KMS-11 (cell line): ENCODE measurements at regions not wholly inside any gene's neighbourhood (a gene's known extent, or its start where the extent isn't known, plus 50 kb on each side); places are given as distances from the start of the nearest gene placed in this dataset.
"Not testable (repeated sequence)": the region's sequence is repeated elsewhere in the genome, so short reads cannot be mapped to it uniquely, and the experiment has no call there.

Source experiments
- H2AFZ ChIP-seq: fragments of 200-600 bp; sonication (generic); 2 replicates; pipeline ENCODE4 v1.6.1; 2016; ENCODE audit warnings: antibody characterized with exemption, mixed run types, low read depth
- H3K27ac ChIP-seq: fragments of 200-600 bp; sonication (generic); 2 replicates; pipeline ENCODE4 v1.6.1; 2016; ENCODE audit warnings: mild to moderate bottlenecking, mixed run types
- H3K27me3 ChIP-seq: fragments of 200-600 bp; sonication (generic); 2 replicates; pipeline ENCODE4 v1.6.1; 2017; ENCODE audit warnings: mild to moderate bottlenecking, low read depth, mixed run types, moderate library complexity; ENCODE audit not compliant: insufficient read depth
- H3K36me3 ChIP-seq: fragments of 200-600 bp; sonication (generic); 2 replicates; pipeline ENCODE4 v1.6.1; 2017; ENCODE audit warnings: mild to moderate bottlenecking, mixed run types; ENCODE audit not compliant: insufficient read depth
- H3K4me1 ChIP-seq: fragments of 200-600 bp; sonication (generic); 2 replicates; pipeline ENCODE4 v1.6.1; 2016; ENCODE audit warnings: mild to moderate bottlenecking, low read depth, mixed run types; ENCODE audit not compliant: poor library complexity, severe bottlenecking
- H3K4me2 ChIP-seq: fragments of 200-600 bp; sonication (generic); 2 replicates; pipeline ENCODE4 v1.7.0; 2016; ENCODE audit warnings: mild to moderate bottlenecking, mixed run types
- H3K4me3 ChIP-seq: fragments of 200-600 bp; sonication (generic); IDR thresholded peaks from 2 replicates; pipeline ENCODE4 v1.6.1; 2017; ENCODE audit warnings: low read depth, low read length, mixed read lengths; ENCODE audit not compliant: insufficient read depth
- H3K79me2 ChIP-seq: fragments of 200-600 bp; sonication (generic); 2 replicates; pipeline ENCODE4 v1.6.1; 2016; ENCODE audit warnings: low read depth, mixed run types; ENCODE audit not compliant: insufficient read depth
- H3K9ac ChIP-seq: fragments of 200-600 bp; sonication (generic); 2 replicates; pipeline ENCODE4 v1.6.1; 2016; ENCODE audit warnings: mild to moderate bottlenecking, mixed run types
- H4K20me1 ChIP-seq: fragments of 200-600 bp; sonication (generic); 2 replicates; pipeline ENCODE4 v1.6.1; 2016; ENCODE audit warnings: mild to moderate bottlenecking, mixed run types; ENCODE audit not compliant: insufficient read depth
- TF ChIP-seq, protein P1 (sequence below): fragments of 200-600 bp; sonication (generic); conservative IDR thresholded peaks from 2 replicates; pipeline ENCODE4 v1.6.1; 2017; ENCODE audit warnings: low read depth, mild to moderate bottlenecking, antibody characterized with exemption, low read length, moderate library complexity, mixed read lengths

DNA sequence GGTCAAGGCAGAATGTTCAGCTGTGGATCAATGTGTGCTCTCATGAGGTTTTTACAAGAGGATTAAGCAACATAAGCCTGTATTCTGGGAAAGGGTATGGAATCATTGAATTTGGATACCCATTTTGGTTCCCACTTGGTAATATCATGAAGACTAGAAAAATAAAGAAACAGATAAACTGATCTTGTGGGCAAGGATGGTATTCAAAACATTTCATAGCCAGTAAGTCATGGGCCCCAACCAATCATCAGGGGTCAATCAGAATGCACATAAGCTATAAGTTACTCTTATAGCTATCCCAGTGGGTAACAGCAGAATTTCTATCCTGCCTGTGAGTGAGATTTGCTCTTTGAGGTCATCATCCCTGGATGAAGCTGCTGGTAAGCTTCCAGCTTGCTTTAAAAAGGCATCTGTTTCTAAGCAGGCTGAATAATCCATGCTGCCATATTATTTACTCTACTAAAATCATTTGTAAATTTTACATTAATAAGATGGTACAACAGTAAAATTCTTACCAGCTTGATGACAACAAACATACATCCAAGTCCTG lies 291.2 kb downstream of the RAD51AP2 start:
- Histone ChIP-seq H3K79me2 (no peaks in the 10 kb centered on the region), H3K4me2 (no peak overlapping the region), H3K27ac (no peak overlapping the region), H2AFZ (no peak overlapping the region), H3K4me1 (no peaks in the 10 kb centered on the region), H3K27me3 (no peaks in the 10 kb centered on the region), H3K9ac (no peak overlapping the region), H3K4me3 (no peak overlapping the region), H3K36me3 (no peaks in the 10 kb centered on the region), H4K20me1 (no peaks in the 10 kb centered on the region)
- TF ChIP-seq, protein P1, sequence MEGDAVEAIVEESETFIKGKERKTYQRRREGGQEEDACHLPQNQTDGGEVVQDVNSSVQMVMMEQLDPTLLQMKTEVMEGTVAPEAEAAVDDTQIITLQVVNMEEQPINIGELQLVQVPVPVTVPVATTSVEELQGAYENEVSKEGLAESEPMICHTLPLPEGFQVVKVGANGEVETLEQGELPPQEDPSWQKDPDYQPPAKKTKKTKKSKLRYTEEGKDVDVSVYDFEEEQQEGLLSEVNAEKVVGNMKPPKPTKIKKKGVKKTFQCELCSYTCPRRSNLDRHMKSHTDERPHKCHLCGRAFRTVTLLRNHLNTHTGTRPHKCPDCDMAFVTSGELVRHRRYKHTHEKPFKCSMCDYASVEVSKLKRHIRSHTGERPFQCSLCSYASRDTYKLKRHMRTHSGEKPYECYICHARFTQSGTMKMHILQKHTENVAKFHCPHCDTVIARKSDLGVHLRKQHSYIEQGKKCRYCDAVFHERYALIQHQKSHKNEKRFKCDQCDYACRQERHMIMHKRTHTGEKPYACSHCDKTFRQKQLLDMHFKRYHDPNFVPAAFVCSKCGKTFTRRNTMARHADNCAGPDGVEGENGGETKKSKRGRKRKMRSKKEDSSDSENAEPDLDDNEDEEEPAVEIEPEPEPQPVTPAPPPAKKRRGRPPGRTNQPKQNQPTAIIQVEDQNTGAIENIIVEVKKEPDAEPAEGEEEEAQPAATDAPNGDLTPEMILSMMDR = no peak

DNA sequence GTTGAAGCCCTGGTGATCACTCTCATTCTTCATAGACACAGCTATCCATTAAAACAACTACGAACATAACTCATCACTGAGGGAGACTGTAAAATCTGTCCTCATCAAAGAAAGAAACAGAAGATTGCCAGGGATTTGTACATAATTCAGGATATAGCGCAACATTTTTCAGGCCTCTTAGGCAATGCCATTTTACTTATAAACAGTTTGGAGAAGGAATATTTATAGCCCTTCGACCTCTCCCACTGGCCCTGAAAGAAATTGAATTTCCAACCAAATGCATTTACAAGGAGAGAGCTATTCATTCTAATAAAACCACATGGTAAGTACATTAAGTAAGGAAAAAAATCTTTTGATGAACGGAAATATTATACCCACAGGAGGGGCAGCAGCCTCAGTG lies 295.0 kb downstream of the RAD51AP2 start:
- Histone ChIP-seq H3K36me3 (no peaks in the 10 kb centered on the region), H3K4me3 (no peak overlapping the region), H3K79me2 (no peaks in the 10 kb centered on the region), H4K20me1 (no peaks in the 10 kb centered on the region; the same call in 1 of the 2 replicates), H3K27ac (no peak overlapping the region), H3K4me2 (no peak overlapping the region), H3K27me3 (no peaks in the 10 kb centered on the region), H3K4me1 (no peaks in the 10 kb centered on the region), H3K9ac (no peak overlapping the region), H2AFZ (no peak overlapping the region)
- TF ChIP-seq, protein P1 = no peak

DNA sequence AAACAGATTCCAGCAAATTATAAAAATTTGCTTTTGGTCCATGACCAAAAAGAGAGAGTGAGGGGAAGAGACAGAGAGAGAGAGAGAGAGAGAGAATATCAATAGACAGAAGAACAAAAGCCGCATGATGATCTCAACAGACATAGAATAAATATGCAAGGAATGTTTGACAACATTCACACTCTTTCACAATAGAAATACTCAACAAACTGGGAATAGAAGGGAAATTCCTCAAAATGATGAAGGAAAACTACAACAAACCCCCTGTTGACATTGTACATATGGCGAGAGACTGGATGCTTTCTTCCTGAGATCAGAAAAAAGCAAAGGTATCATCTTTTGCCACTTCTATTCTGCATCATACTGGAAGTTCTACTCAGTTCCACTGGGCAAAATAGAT lies 309.7 kb downstream of the RAD51AP2 start:
- H3K9ac ChIP-seq = no peak overlapping the region
- H3K4me2 ChIP-seq = no peak overlapping the region
- no peaks in the 10 kb centered on the region for H3K27me3 ChIP-seq
- H3K36me3 ChIP-seq = no peaks in the 10 kb centered on the region
- H3K4me1 ChIP-seq = no peaks in the 10 kb centered on the region
- no peak overlapping the region for H3K27ac ChIP-seq
- no peak overlapping the region for H2AFZ ChIP-seq
- H3K79me2 ChIP-seq = no peaks in the 10 kb centered on the region
- H3K4me3 ChIP-seq = no peak overlapping the region
- H4K20me1 ChIP-seq = no peaks in the 10 kb centered on the region
- TF ChIP-seq, protein P1 = no peak

DNA sequence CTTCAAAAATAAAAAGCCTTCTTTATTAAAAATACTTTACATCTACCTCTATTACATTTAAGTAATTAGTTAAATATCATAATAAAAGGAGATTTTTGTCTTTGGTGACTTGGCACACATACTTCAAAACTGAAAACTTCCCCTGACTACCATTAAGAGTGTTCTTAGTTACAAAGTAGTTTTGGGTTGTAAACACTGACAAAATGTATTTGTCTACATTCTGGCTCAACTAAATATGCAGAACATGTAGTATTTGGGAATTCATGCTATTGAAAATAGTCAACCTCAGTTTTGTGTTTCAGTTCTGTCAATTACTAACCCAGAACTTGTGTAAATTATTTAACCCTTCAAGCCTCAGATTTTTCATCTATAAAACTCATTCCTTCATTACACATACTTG lies 311.5 kb downstream of the RAD51AP2 start:
- Histone ChIP-seq H3K4me3 (no peak overlapping the region), H3K27me3 (no peaks in the 10 kb centered on the region), H3K27ac (no peak overlapping the region), H3K4me2 (no peak overlapping the region), H3K36me3 (no peaks in the 10 kb centered on the region), H3K4me1 (no peaks in the 10 kb centered on the region), H2AFZ (no peak overlapping the region), H4K20me1 (no peaks in the 10 kb centered on the region), H3K79me2 (no peaks in the 10 kb centered on the region), H3K9ac (no peak overlapping the region)
- TF ChIP-seq, protein P1 = no peak

DNA sequence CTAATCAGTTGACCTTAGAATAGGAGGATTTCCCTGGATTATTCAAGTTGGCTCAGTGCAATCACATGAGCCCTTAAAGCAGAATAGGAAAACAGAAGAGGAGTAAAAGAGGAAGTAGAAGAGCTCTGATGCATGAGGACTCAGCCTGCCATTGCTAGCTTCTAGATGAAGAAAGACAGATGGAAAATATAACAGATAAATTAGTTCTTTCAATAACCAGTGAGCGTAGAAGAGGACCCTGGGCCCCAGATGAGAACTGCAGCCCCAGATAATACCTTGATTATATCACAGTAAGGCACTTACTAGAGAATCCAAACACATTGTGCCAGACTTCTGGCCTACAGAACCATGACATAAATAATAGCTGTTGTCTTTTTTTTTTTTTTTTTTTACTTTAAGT lies 314.0 kb downstream of the RAD51AP2 start:
- H3K27me3 ChIP-seq, H3K4me2 ChIP-seq, H2AFZ ChIP-seq, H3K79me2 ChIP-seq, H3K9ac ChIP-seq, H3K4me3 ChIP-seq, H3K27ac ChIP-seq, H4K20me1 ChIP-seq, H3K36me3 ChIP-seq, H3K4me1 ChIP-seq: not testable (repeated sequence)

DNA sequence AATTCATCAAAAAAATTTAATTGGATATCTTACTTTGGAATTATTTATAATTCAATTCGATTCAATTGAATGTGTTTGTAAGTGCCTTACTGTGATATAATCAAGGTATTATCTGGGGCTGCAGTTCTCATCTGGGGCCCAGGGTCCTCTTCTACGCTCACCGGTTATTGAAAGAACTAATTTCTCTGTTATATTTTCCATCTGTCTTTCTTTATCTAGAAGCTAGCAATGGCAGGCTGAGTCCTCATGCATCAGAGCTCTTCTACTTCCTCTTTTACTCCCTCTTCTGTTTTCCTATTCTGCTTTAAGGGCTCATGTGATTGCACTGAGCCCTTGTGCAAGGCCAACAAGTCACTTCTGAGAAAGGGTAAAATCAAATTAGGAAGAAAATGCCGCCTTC lies 315.6 kb downstream of the RAD51AP2 start:
- H4K20me1 ChIP-seq, H3K79me2 ChIP-seq, H3K4me3 ChIP-seq, H3K27me3 ChIP-seq, H3K36me3 ChIP-seq, H3K9ac ChIP-seq, H3K27ac ChIP-seq, H2AFZ ChIP-seq, H3K4me1 ChIP-seq, H3K4me2 ChIP-seq: not testable (repeated sequence)
